IMR-90 (cell line): ENCODE measurements at regions not wholly inside any gene's neighbourhood (a gene's known extent, or its start where the extent isn't known, plus 50 kb on each side); places are given as distances from the start of the nearest gene placed in this dataset.

ENCODE experiments used
- ATAC-seq: fragments of 200-7000 bp; cut with Tn5 transposase; 2 replicates; pipeline ENCODE4 v1.9.1; 2020; ENCODE audit warnings: low read depth, mild to moderate bottlenecking, moderate library complexity
- BruUV-seq: library from RNA; stranded (reverse); fragments of 400-500 nt; replicated peaks from 2 replicates; lab custom pipeline; 2021; lab: Mats Ljungman, UMichigan
- CTCF ChIA-PET: fragments of 300-600 bp; formaldehyde crosslinking; extraction: SDS; loops from one replicate; lab custom pipeline; 2021; ENCODE audit warnings: antibody characterized with exemption; lab: Yijun Ruan, JAX
- POLR2A ChIA-PET: fragments of 300-600 bp; sonication (Branson Sonifier 250); formaldehyde crosslinking; loops from one replicate; lab custom pipeline; 2022; ENCODE audit warnings: antibody characterized with exemption; ENCODE audit not compliant: unreplicated experiment; lab: Charles Lee
- DNase-seq: peaks from one replicate; pipeline ENCODE4 v3.0.0; 2013
- H2AFZ ChIP-seq: replicated peaks from 2 replicates; pipeline ENCODE3; 2013; ENCODE audit warnings: low read length, mild to moderate bottlenecking; ENCODE audit not compliant: poor library complexity
- H2AK5ac ChIP-seq: 2 replicates; pipeline ENCODE4 v1.6.1; 2013; ENCODE audit warnings: low read depth, low read length, inconsistent platforms
- H2AK9ac ChIP-seq: replicated peaks from 2 replicates; pipeline ENCODE3; 2013; ENCODE audit warnings: mild to moderate bottlenecking, low read depth, low read length, moderate library complexity; ENCODE audit not compliant: poor library complexity
- H2BK120ac ChIP-seq: 2 replicates; pipeline ENCODE4 v1.6.1; 2013; ENCODE audit warnings: low read depth, low read length, inconsistent platforms
- H2BK15ac ChIP-seq: 3 replicates; pipeline ENCODE4 v1.6.1; 2013; ENCODE audit warnings: low read depth, low read length, inconsistent platforms
- H2BK20ac ChIP-seq: 2 replicates; pipeline ENCODE4 v1.6.1; 2013; ENCODE audit warnings: low read depth, mild to moderate bottlenecking, inconsistent platforms, low read length, moderate library complexity
- H2BK5ac ChIP-seq: 2 replicates; pipeline ENCODE4 v1.6.1; 2013; ENCODE audit warnings: mild to moderate bottlenecking, low read depth, low read length, inconsistent platforms; ENCODE audit not compliant: poor library complexity, severe bottlenecking
- H3K14ac ChIP-seq: replicated peaks from 2 replicates; pipeline ENCODE4 v1.6.1; 2013; ENCODE audit warnings: low read depth, low read length, inconsistent platforms
- H3K18ac ChIP-seq: 2 replicates; pipeline ENCODE4 v1.6.1; 2013; ENCODE audit warnings: low read depth, low read length, control low read depth
- H3K23ac ChIP-seq: 2 replicates; pipeline ENCODE4 v1.6.1; 2013; ENCODE audit warnings: low read depth, low read length, inconsistent platforms
- H3K27ac ChIP-seq: 2 replicates; pipeline ENCODE4 v1.5.1; 2013; ENCODE audit warnings: mild to moderate bottlenecking, control low read depth, low read length; ENCODE audit not compliant: insufficient read depth
- H3K27me3 ChIP-seq: 2 replicates; pipeline ENCODE4 v1.6.1; 2013; ENCODE audit warnings: low read length; ENCODE audit not compliant: control insufficient read depth, insufficient read depth
- H3K36me3 ChIP-seq: 2 replicates; pipeline ENCODE4 v1.6.1; 2013; ENCODE audit warnings: low read length, mixed read lengths; ENCODE audit not compliant: control insufficient read depth, insufficient read depth
- H3K4ac ChIP-seq: 2 replicates; pipeline ENCODE4 v1.6.1; 2013; ENCODE audit warnings: low read depth, low read length, inconsistent platforms
- H3K4me1 ChIP-seq: 2 replicates; pipeline ENCODE4 v1.6.1; 2013; ENCODE audit warnings: low read length, mixed read lengths; ENCODE audit not compliant: control insufficient read depth, insufficient read depth
- H3K4me2 ChIP-seq: 2 replicates; pipeline ENCODE4 v1.6.1; 2013; ENCODE audit warnings: low read depth, mild to moderate bottlenecking, control low read depth, low read length, moderate library complexity
- H3K4me3 ChIP-seq: 2 replicates; pipeline ENCODE4 v1.5.1; 2013; ENCODE audit warnings: low read depth, mild to moderate bottlenecking, control low read depth, low read length, moderate library complexity; ENCODE audit not compliant: insufficient read depth
- H3K56ac ChIP-seq: 2 replicates; pipeline ENCODE4 v1.6.1; 2013; ENCODE audit warnings: low read length, inconsistent platforms; ENCODE audit not compliant: insufficient read depth; ENCODE audit errors: extremely low read depth
- H3K79me1 ChIP-seq, 2 experiments: 2 replicates each; pipeline ENCODE4 v1.6.1; 2013; ENCODE audit warnings: low read length in 2 of 2, inconsistent platforms in 1 of 2, low read depth in 1 of 2
- H3K9ac ChIP-seq: 2 replicates; pipeline ENCODE4 v1.6.1; 2013; ENCODE audit warnings: low read depth, low read length, control low read depth
- H3K9me1 ChIP-seq: 2 replicates; pipeline ENCODE4 v1.6.1; 2013; ENCODE audit warnings: low read length, inconsistent platforms; ENCODE audit not compliant: insufficient read depth
- H3K9me3 ChIP-seq: 2 replicates; pipeline ENCODE4 v1.6.1; 2013; ENCODE audit warnings: low read length; ENCODE audit not compliant: control insufficient read depth, insufficient read depth
- H4K20me1 ChIP-seq: 2 replicates; pipeline ENCODE4 v1.6.1; 2013; ENCODE audit warnings: low read length, inconsistent platforms; ENCODE audit not compliant: insufficient read depth
- H4K5ac ChIP-seq: 2 replicates; pipeline ENCODE4 v1.6.1; 2013; ENCODE audit warnings: mild to moderate bottlenecking, low read depth, low read length, control low read depth
- H4K8ac ChIP-seq, 2 experiments: 2 replicates each; pipeline ENCODE4 v1.6.1; 2013; ENCODE audit warnings: low read depth in 2 of 2, low read length in 2 of 2, control low read depth in 1 of 2, inconsistent platforms in 1 of 2
- H4K91ac ChIP-seq: 2 replicates; pipeline ENCODE4 v1.6.1; 2013; ENCODE audit warnings: low read depth, low read length, inconsistent platforms; ENCODE audit not compliant: insufficient read depth
- BHLHE40 ChIP-seq: fragments of 150-350 bp; IDR thresholded peaks from 2 replicates; pipeline ENCODE4 v1.6.1; 2016; ENCODE audit warnings: mild to moderate bottlenecking, low read depth, low read length
- CEBPB ChIP-seq: IDR thresholded peaks from 2 replicates; pipeline ENCODE4 v1.6.1; 2012; ENCODE audit warnings: low read depth, low read length, improper control_type of control experiment
- CHD1 ChIP-seq: IDR thresholded peaks from 2 replicates; pipeline ENCODE4 v1.6.1; 2012; ENCODE audit warnings: low read depth, low read length, improper control_type of control experiment
- FOS ChIP-seq: fragments of 150-350 bp; IDR thresholded peaks from 2 replicates; pipeline ENCODE4 v1.6.1; 2016; ENCODE audit warnings: low read depth, low read length
- MAFK ChIP-seq: IDR thresholded peaks from 2 replicates; pipeline ENCODE4 v1.6.1; 2012; ENCODE audit warnings: low read depth, low read length, improper control_type of control experiment
- MAZ ChIP-seq: IDR thresholded peaks from 2 replicates; pipeline ENCODE4 v1.6.1; 2012; ENCODE audit warnings: low read depth, mild to moderate bottlenecking, low read length, improper control_type of control experiment, moderate library complexity, borderline replicate concordance
- MXI1 ChIP-seq: IDR thresholded peaks from 2 replicates; pipeline ENCODE4 v1.6.1; 2012; ENCODE audit warnings: low read depth, mild to moderate bottlenecking, low read length, moderate library complexity, borderline replicate concordance
- NFE2L2 ChIP-seq: fragments of 150-350 bp; IDR thresholded peaks from 2 replicates; pipeline ENCODE4 v1.6.1; 2016; ENCODE audit warnings: low read depth, mild to moderate bottlenecking, low read length
- POLR2A ChIP-seq: IDR thresholded peaks from 2 replicates; pipeline ENCODE4 v1.6.1; 2012; ENCODE audit warnings: mild to moderate bottlenecking, low read depth, low read length
- RAD21 ChIP-seq: IDR thresholded peaks from 2 replicates; pipeline ENCODE4 v1.6.1; 2012; ENCODE audit warnings: low read length, improper control_type of control experiment
- RCOR1 ChIP-seq: IDR thresholded peaks from 2 replicates; pipeline ENCODE4 v1.6.1; 2012; ENCODE audit warnings: mild to moderate bottlenecking, low read length, improper control_type of control experiment; ENCODE audit not compliant: insufficient replicate concordance
- RFX5 ChIP-seq: IDR thresholded peaks from 2 replicates; pipeline ENCODE4 v1.8.0; 2012; ENCODE audit warnings: low read depth, mild to moderate bottlenecking, low read length, moderate library complexity
- SMC3 ChIP-seq: fragments of 150-350 bp; IDR thresholded peaks from 2 replicates; pipeline ENCODE4 v1.6.1; 2016; ENCODE audit warnings: low read depth, mild to moderate bottlenecking, antibody characterized with exemption, low read length, moderate library complexity
- WGBS, 2 experiments: methylation state at CpG; one replicate each; pipeline versions ENCODE4 v1.1.5 to v1.1.7; 2013; ENCODE audit warnings: missing lambda C conversion rate in 2 of 2; ENCODE audit not compliant: insufficient read length in 1 of 2; ENCODE audit errors: extremely low coverage in 2 of 2; 5-methylcytosine and 5-hydroxymethylcytosine counted together
- dilution Hi-C: fragments of 300-500 bp; cut with HindIII; formaldehyde crosslinking; loops from one replicate; pipeline ENCODE4 v1.14.3; 2018; ENCODE audit warnings: low sequenced_read_pairs; ENCODE audit not compliant: unreplicated experiment
- in situ Hi-C: fragments of 300-500 bp; cut with MboI; formaldehyde crosslinking; loops from 3 replicates; pipeline ENCODE4 v1.14.3; 2019; ENCODE audit warnings: low sequenced_read_pairs, inconsistent platforms, mixed read lengths
- intact Hi-C: fragments of 100-400 bp; cut with micrococcal nuclease; formaldehyde crosslinking; loops from 2 replicates; pipeline ENCODE4 v1.10.0; 2022
- TF ChIP-seq, protein P1 (sequence below): fragments of 150-350 bp; IDR thresholded peaks from 2 replicates; pipeline ENCODE4 v1.6.1; 2016; ENCODE audit warnings: low read depth, mild to moderate bottlenecking, low read length, moderate library complexity, borderline replicate concordance
- TF ChIP-seq, protein P2 (sequence below): fragments of 150-350 bp; IDR thresholded peaks from 2 replicates; pipeline ENCODE4 v1.6.1; 2017; ENCODE audit warnings: mild to moderate bottlenecking, antibody characterized with exemption, low read length, low read depth
- TF ChIP-seq, protein P3 (sequence below): conservative IDR thresholded peaks from 2 replicates; pipeline ENCODE4 v1.5.1; 2012; ENCODE audit warnings: mild to moderate bottlenecking, low read depth, low read length, improper control_type of control experiment

DNA sequence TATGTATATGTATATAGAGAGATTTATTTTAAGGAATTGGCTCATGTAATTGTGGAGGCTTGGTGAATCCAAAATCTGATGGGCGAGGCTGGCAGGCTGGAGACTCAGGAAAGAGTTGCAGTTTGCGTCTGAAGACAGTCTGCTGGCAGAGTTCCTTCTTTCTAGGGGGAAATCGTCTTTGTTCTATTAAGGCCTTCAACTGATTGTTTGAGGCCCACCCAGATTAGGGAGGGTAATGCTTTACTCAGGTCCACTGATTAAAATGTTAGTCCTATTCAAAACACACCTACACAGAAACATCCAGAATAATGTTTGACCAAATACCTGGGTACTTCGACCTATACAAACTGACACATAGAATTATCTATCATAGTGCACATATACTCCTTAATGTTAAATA is 149.5 kb downstream of the NAA11 start:
- no peaks in the 10 kb centered on the region for H3K79me1 ChIP-seq
- no peak overlapping the region for H3K27ac ChIP-seq
- H3K23ac ChIP-seq = no peak overlapping the region
- no peaks in the 10 kb centered on the region for H4K20me1 ChIP-seq
- no peak overlapping the region for H2AK9ac ChIP-seq
- no peaks in the 10 kb centered on the region for H3K9me1 ChIP-seq
- no peak overlapping the region for H2BK120ac ChIP-seq
- TF ChIP-seq RAD21 (no peak), MXI1 (no peak), SMC3 (no peak), RFX5 (no peak), BHLHE40 (no peak), RCOR1 (no peak), MAFK (no peak), FOS (no peak), CEBPB (no peak), POLR2A (no peak), NFE2L2 (no peak), CHD1 (no peak), MAZ (no peak)
- TF ChIP-seq, protein P1, sequence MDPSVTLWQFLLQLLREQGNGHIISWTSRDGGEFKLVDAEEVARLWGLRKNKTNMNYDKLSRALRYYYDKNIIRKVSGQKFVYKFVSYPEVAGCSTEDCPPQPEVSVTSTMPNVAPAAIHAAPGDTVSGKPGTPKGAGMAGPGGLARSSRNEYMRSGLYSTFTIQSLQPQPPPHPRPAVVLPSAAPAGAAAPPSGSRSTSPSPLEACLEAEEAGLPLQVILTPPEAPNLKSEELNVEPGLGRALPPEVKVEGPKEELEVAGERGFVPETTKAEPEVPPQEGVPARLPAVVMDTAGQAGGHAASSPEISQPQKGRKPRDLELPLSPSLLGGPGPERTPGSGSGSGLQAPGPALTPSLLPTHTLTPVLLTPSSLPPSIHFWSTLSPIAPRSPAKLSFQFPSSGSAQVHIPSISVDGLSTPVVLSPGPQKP = no peak
- TF ChIP-seq, protein P2, sequence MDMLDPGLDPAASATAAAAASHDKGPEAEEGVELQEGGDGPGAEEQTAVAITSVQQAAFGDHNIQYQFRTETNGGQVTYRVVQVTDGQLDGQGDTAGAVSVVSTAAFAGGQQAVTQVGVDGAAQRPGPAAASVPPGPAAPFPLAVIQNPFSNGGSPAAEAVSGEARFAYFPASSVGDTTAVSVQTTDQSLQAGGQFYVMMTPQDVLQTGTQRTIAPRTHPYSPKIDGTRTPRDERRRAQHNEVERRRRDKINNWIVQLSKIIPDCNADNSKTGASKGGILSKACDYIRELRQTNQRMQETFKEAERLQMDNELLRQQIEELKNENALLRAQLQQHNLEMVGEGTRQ = no peak
- TF ChIP-seq, protein P3, sequence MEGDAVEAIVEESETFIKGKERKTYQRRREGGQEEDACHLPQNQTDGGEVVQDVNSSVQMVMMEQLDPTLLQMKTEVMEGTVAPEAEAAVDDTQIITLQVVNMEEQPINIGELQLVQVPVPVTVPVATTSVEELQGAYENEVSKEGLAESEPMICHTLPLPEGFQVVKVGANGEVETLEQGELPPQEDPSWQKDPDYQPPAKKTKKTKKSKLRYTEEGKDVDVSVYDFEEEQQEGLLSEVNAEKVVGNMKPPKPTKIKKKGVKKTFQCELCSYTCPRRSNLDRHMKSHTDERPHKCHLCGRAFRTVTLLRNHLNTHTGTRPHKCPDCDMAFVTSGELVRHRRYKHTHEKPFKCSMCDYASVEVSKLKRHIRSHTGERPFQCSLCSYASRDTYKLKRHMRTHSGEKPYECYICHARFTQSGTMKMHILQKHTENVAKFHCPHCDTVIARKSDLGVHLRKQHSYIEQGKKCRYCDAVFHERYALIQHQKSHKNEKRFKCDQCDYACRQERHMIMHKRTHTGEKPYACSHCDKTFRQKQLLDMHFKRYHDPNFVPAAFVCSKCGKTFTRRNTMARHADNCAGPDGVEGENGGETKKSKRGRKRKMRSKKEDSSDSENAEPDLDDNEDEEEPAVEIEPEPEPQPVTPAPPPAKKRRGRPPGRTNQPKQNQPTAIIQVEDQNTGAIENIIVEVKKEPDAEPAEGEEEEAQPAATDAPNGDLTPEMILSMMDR = no peak
- no peak overlapping the region for H3K4me3 ChIP-seq
- no peak overlapping the region for H4K5ac ChIP-seq
- H4K91ac ChIP-seq = no peak overlapping the region
- POLR2A ChIA-PET = no interaction called here
- H2BK20ac ChIP-seq = no peak overlapping the region
- H2BK15ac ChIP-seq = no peak overlapping the region
- no peak for ATAC-seq
- no peaks in the 10 kb centered on the region for H3K27me3 ChIP-seq
- no peak overlapping the region for H2AK5ac ChIP-seq
- H3K9ac ChIP-seq = no peak overlapping the region
- no peak overlapping the region for H3K56ac ChIP-seq
- BruUV-seq = no TSS peak
- no peak overlapping the region for H3K4ac ChIP-seq
- dilution Hi-C loops (no loop called here), in situ Hi-C loops (no loop called here), intact Hi-C loops (no loop called here)
- no peak overlapping the region for H3K14ac ChIP-seq
- DNase-seq = no peak
- no peaks in the 10 kb centered on the region; the same call in 1 of the 2 replicates for H3K4me1 ChIP-seq
- no peak overlapping the region for H4K8ac ChIP-seq
- no peak overlapping the region for H2BK5ac ChIP-seq
- H3K4me2 ChIP-seq = no peak overlapping the region
- no peak overlapping the region for H2AFZ ChIP-seq
- 71% methylated on average over 1 of the region's 4 CpGs; no CpG with 5 or more reads in 1 of the 2 experiments for WGBS, 2 experiments
- no peaks in the 10 kb centered on the region for H3K36me3 ChIP-seq
- CTCF ChIA-PET = no interaction called here
- no peaks in the 10 kb centered on the region for H3K9me3 ChIP-seq
- no peak overlapping the region for H3K18ac ChIP-seq
